Smooth muscle cell (in vitro differentiated cells): ENCODE measurements at regions not wholly inside any gene's neighbourhood (a gene's known extent, or its start where the extent isn't known, plus 50 kb on each side); places are given as distances from the start of the nearest gene placed in this dataset.

ENCODE experiments used
- DNase-seq: peaks from one replicate; lab custom pipeline; 2025; ENCODE audit not compliant: unreplicated experiment; lab: John Stamatoyannopoulos, UW
- H2AFZ ChIP-seq: fragments of 200-600 bp; sonication (generic); 2 replicates; pipeline ENCODE4 v1.6.0; 2016; ENCODE audit warnings: antibody characterized with exemption, low read depth, mild to moderate bottlenecking
- H3F3A ChIP-seq: fragments of 200-600 bp; sonication (generic); 2 replicates; pipeline ENCODE4 v1.6.0; 2017; ENCODE audit warnings: antibody characterized with exemption, low read depth
- H3K27ac ChIP-seq: fragments of 200-600 bp; sonication (generic); 2 replicates; pipeline ENCODE4 v1.5.1; 2016; ENCODE audit warnings: low read depth, mild to moderate bottlenecking
- H3K27me3 ChIP-seq: fragments of 200-600 bp; sonication (generic); 2 replicates; pipeline ENCODE4 v1.6.1; 2016; ENCODE audit warnings: low read depth, mild to moderate bottlenecking
- H3K36me3 ChIP-seq: fragments of 200-600 bp; sonication (generic); 2 replicates; pipeline ENCODE4 v1.5.1; 2016; ENCODE audit warnings: low read depth
- H3K4me1 ChIP-seq: fragments of 200-600 bp; sonication (generic); 2 replicates; pipeline ENCODE4 v1.5.1; 2016; ENCODE audit warnings: low read depth
- H3K4me2 ChIP-seq: fragments of 200-600 bp; sonication (generic); 2 replicates; pipeline ENCODE4 v1.6.0; 2016; ENCODE audit warnings: mild to moderate bottlenecking
- H3K4me3 ChIP-seq: fragments of 200-600 bp; sonication (generic); 2 replicates; pipeline ENCODE4 v1.5.1; 2016; ENCODE audit warnings: mild to moderate bottlenecking
- H3K79me2 ChIP-seq: fragments of 200-600 bp; sonication (generic); 2 replicates; pipeline ENCODE4 v1.6.0; 2016; ENCODE audit warnings: low read depth, mild to moderate bottlenecking
- H3K9ac ChIP-seq: fragments of 200-600 bp; sonication (generic); 2 replicates; pipeline ENCODE4 v1.6.0; 2016; ENCODE audit warnings: low read depth
- H3K9me3 ChIP-seq: fragments of 200-600 bp; sonication (generic); replicated peaks from 2 replicates; pipeline ENCODE4 v1.5.1; 2016; ENCODE audit warnings: low read depth
- H4K20me1 ChIP-seq: fragments of 200-600 bp; sonication (generic); 2 replicates; pipeline ENCODE4 v1.6.0; 2016; ENCODE audit warnings: low read depth
- WGBS: methylation state at CpG from one replicate; pipeline ENCODE4 v1.1.7; 2016; ENCODE audit warnings: low lambda C conversion rate; 5-methylcytosine and 5-hydroxymethylcytosine counted together
- TF ChIP-seq, protein P1 (sequence below): fragments of 200-600 bp; sonication (generic); IDR thresholded peaks from 2 replicates; pipeline ENCODE4 v1.5.1; 2017; ENCODE audit warnings: borderline replicate concordance, mild to moderate bottlenecking, antibody characterized with exemption; ENCODE audit not compliant: insufficient read depth, poor library complexity, severe bottlenecking

- peaks cover 4% of the 10 kb centered on the region for H3K4me1 ChIP-seq
- no peaks in the 10 kb centered on the region for H4K20me1 ChIP-seq
- WGBS = 92% methylated on average over 8 of the region's 8 CpGs
- H3K27ac ChIP-seq = no peak overlapping the region
- no peaks in the 10 kb centered on the region for H3K9me3 ChIP-seq
- peaks cover 16% of the 10 kb centered on the region for H3K27me3 ChIP-seq
- H3K9ac ChIP-seq = no peak overlapping the region
- H3F3A ChIP-seq = no peaks in the 10 kb centered on the region
- no peak overlapping the region for H3K4me3 ChIP-seq
- H3K4me2 ChIP-seq = no peak overlapping the region
- H3K36me3 ChIP-seq = no peaks in the 10 kb centered on the region
- H2AFZ ChIP-seq = no peak overlapping the region
- H3K79me2 ChIP-seq = no peaks in the 10 kb centered on the region
- DNase-seq = no peak
- TF ChIP-seq, protein P1, sequence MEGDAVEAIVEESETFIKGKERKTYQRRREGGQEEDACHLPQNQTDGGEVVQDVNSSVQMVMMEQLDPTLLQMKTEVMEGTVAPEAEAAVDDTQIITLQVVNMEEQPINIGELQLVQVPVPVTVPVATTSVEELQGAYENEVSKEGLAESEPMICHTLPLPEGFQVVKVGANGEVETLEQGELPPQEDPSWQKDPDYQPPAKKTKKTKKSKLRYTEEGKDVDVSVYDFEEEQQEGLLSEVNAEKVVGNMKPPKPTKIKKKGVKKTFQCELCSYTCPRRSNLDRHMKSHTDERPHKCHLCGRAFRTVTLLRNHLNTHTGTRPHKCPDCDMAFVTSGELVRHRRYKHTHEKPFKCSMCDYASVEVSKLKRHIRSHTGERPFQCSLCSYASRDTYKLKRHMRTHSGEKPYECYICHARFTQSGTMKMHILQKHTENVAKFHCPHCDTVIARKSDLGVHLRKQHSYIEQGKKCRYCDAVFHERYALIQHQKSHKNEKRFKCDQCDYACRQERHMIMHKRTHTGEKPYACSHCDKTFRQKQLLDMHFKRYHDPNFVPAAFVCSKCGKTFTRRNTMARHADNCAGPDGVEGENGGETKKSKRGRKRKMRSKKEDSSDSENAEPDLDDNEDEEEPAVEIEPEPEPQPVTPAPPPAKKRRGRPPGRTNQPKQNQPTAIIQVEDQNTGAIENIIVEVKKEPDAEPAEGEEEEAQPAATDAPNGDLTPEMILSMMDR = no peak
These were observed 338.0 kb upstream of the KAZN start for GRCh38 chr1:14260480-14260879.

DNA sequence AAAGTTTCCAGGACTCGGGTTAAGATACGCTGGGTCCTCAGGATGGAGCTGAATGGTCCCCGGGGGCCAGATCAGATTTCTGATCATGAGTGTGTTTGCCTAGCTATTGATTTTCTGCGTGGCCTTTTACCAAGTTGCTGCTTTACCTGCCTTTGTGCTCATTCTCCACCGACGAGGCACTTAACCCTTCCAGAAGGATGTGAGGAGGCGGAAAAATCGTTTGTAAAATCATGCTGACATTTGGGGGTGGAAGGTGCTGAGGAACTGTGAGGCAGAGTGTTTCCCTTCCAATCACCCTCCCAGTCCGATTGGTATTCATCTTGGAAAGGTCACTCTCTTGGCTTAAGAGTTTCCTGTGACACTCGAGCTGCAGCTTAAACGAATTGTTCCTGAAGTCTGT lies 337.1 kb upstream of the KAZN start:
- Histone ChIP-seq H3K27ac (no peak overlapping the region), H4K20me1 (no peaks in the 10 kb centered on the region), H3K9me3 (no peaks in the 10 kb centered on the region), H3K4me1 (peaks cover 4% of the 10 kb centered on the region), H2AFZ (no peak overlapping the region), H3K4me3 (no peak overlapping the region), H3K27me3 (peaks cover 23% of the 10 kb centered on the region), H3K79me2 (no peaks in the 10 kb centered on the region), H3K9ac (no peak overlapping the region), H3K36me3 (no peaks in the 10 kb centered on the region), H3F3A (no peaks in the 10 kb centered on the region), H3K4me2 (no peak overlapping the region)
- TF ChIP-seq, protein P1 = no peak
- DNase-seq = no peak
- WGBS = 73% methylated on average over 11 of the region's 11 CpGs

DNA sequence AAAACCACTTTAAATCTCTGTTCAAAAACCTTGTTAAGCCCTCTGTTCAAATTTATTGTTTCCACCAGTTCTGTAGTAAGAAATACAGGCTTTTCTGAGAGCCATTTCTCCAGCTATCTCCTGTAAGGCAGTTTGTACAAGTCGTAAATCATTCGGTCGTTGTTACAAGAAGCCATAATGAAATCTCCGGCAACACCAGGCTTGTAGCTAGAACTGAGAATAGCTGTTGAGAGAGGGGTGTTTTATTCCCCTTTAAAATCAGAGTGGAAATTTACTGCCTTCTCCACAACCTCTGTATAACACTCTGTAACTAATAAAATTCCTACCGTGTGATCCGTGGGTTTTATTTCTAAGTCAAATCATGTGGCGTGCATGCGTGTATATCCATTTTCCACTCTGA lies 335.8 kb upstream of the KAZN start:
- Histone ChIP-seq H3K4me3 (no peak overlapping the region), H3F3A (no peaks in the 10 kb centered on the region), H2AFZ (no peak overlapping the region), H3K9me3 (no peaks in the 10 kb centered on the region), H3K4me1 (peaks cover 4% of the 10 kb centered on the region), H3K4me2 (no peak overlapping the region), H3K27ac (no peak overlapping the region), H3K27me3 (peaks cover 23% of the 10 kb centered on the region), H3K79me2 (no peaks in the 10 kb centered on the region), H4K20me1 (no peaks in the 10 kb centered on the region), H3K9ac (no peak overlapping the region), H3K36me3 (no peaks in the 10 kb centered on the region)
- 62% methylated on average over 8 of the region's 8 CpGs for WGBS
- DNase-seq = no peak
- TF ChIP-seq, protein P1 = no peak

- H3K27me3 ChIP-seq = peaks cover 23% of the 10 kb centered on the region
- no peaks in the 10 kb centered on the region for H4K20me1 ChIP-seq
- H3K4me1 ChIP-seq = peaks cover 4% of the 10 kb centered on the region
- DNase-seq = no peak
- H2AFZ ChIP-seq = no peak overlapping the region
- no peak overlapping the region for H3K9ac ChIP-seq
- no peak overlapping the region for H3K4me3 ChIP-seq
- TF ChIP-seq, protein P1 = no peak
- no peak overlapping the region for H3K27ac ChIP-seq
- H3K79me2 ChIP-seq = no peaks in the 10 kb centered on the region
- H3K9me3 ChIP-seq = no peaks in the 10 kb centered on the region
- 80% methylated on average over 3 of the region's 3 CpGs for WGBS
- no peak overlapping the region for H3K4me2 ChIP-seq
- H3K36me3 ChIP-seq = no peaks in the 10 kb centered on the region
- no peaks in the 10 kb centered on the region for H3F3A ChIP-seq
These were observed 335.3 kb upstream of the KAZN start for GRCh38 chr1:14263225-14263624.
